ENCODE measurements at regions not wholly inside any gene's neighbourhood (a gene's known extent, or its start where the extent isn't known, plus 50 kb on each side); places are given as distances from the start of the nearest gene placed in this dataset.

DNA sequence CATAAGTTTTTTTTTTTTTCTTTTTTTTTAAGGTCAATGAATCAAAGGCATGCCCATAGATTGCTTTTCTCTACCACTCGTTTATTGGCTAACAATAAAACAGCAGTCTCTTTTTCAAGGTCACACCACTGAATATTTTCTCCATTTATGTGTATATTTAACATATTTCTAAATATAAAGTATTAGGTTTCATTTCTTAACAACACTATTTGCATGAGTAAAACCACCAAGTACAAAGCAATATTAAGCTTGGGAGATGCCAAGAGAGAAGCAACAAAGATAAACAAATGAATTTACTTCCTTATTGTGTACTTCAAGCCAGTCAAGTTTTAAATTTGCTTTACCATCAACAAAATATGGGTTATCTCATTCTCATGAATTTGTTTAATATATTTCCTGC, 708.9 kb upstream of the CCDC179 start:
- Histone ChIP-seq H3K4me3 (no peak overlapping the region), H3K27me3 (no peaks in the 10 kb centered on the region), H3K36me3 (replicated peaks in 1 of 2) (no peaks in the 10 kb centered on the region), H3K9me3 (replicated peaks in 1 of 3) (no peaks in the 10 kb centered on the region), H3K4me1 (replicated peaks in 1 of 2) (no peaks in the 10 kb centered on the region), H3K27ac (no peak overlapping the region)
- intact Hi-C loops (cut with DNase I): no loop called here
- DNase-seq: no peak
- WGBS, 4 donors: 26 to 44% (median 36%) methylated on average over 1 of the region's 1 CpG
- TF ChIP-seq, protein P1, sequence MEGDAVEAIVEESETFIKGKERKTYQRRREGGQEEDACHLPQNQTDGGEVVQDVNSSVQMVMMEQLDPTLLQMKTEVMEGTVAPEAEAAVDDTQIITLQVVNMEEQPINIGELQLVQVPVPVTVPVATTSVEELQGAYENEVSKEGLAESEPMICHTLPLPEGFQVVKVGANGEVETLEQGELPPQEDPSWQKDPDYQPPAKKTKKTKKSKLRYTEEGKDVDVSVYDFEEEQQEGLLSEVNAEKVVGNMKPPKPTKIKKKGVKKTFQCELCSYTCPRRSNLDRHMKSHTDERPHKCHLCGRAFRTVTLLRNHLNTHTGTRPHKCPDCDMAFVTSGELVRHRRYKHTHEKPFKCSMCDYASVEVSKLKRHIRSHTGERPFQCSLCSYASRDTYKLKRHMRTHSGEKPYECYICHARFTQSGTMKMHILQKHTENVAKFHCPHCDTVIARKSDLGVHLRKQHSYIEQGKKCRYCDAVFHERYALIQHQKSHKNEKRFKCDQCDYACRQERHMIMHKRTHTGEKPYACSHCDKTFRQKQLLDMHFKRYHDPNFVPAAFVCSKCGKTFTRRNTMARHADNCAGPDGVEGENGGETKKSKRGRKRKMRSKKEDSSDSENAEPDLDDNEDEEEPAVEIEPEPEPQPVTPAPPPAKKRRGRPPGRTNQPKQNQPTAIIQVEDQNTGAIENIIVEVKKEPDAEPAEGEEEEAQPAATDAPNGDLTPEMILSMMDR (IDR thresholded peaks at IDR 0.05): no peak
- TF ChIP-seq POLR2A (IDR thresholded peaks at IDR 0.05): no peak

DNA sequence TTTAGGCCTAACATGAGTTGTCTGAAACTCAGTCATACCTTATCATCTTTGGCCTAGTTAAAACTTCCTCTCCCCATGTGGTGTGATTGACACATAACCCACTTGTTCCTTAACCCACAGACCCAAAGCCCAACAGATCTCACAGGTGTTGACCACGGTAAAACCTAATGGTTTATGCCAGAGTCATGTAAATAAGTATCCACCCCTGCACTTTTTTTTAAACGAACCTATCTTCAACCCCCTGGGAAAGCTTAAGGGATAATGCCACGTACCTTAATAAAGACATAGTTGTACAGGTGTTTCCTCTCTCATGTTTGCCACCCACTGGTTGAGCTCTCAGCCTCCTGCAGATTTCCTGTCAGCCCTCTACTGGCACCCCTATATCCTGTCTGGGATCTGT, 709.3 kb upstream of the CCDC179 start:
- H3K36me3 ChIP-seq (replicated peaks in 1 of 2): no peaks in the 10 kb centered on the region
- TF ChIP-seq POLR2A (IDR thresholded peaks at IDR 0.05): no peak
- no peaks in the 10 kb centered on the region for H3K9me3 ChIP-seq (replicated peaks in 1 of 3)
- no peaks in the 10 kb centered on the region for H3K27me3 ChIP-seq
- intact Hi-C loops (cut with DNase I): no loop called here
- H3K4me1 ChIP-seq (replicated peaks in 1 of 2): no peaks in the 10 kb centered on the region
- 57 to 74% (median 70%) methylated on average over 3 of the region's 3 CpGs for WGBS, 4 donors
- no peak for DNase-seq
- H3K4me3 ChIP-seq: no peak overlapping the region
- no peak overlapping the region for H3K27ac ChIP-seq

DNA sequence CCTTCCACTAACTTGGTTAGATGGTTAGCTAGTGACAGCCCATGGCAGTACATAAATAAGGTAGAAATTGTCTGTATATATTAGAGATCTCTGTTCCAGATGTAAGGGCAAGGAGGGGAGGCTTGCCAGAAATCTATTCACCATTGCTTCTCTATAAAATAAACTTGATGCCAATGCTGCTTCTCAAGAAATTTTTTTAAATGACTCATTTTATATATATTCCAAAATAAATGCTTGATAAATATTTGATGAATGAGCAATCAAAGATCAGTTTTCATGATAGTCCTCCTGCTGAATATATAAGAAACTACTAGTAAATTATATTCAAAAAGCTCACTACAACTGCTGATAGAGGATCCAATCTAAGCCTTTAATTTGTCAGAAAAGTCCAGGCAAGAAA, 710.6 kb upstream of the CCDC179 start:
- intact Hi-C loops (cut with DNase I): no loop called here
- Histone ChIP-seq H3K4me3 (no peak overlapping the region), H3K9me3 (replicated peaks in 1 of 3) (no peaks in the 10 kb centered on the region), H3K4me1 (replicated peaks in 1 of 2) (no peaks in the 10 kb centered on the region), H3K36me3 (replicated peaks in 1 of 2) (no peaks in the 10 kb centered on the region), H3K27me3 (no peaks in the 10 kb centered on the region), H3K27ac (no peak overlapping the region)
- no peak for DNase-seq
- TF ChIP-seq POLR2A (IDR thresholded peaks at IDR 0.05): no peak
- TF ChIP-seq, protein P1 (IDR thresholded peaks at IDR 0.05): no peak

DNA sequence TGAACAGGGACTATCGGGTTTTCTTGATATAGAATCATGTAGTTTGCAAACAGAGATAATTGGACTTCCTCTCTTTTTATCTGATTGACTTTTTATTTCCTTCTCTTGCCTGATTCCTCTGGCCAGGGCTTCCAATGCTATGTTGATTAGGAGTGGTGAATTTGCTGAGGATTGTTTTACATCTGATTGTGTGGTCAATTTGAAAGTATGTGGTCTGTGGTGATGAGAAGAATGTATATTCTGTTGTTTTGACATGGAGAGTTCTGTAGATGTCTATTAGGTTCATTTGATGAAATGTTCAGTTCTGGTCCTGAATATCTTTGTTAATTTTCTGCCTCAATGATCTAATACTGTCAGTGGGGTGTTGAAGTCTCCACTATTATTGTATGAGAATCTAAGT, 713.2 kb upstream of the CCDC179 start:
- intact Hi-C loops (cut with DNase I): no loop called here
- no peaks in the 10 kb centered on the region for H3K4me1 ChIP-seq (replicated peaks in 1 of 2)
- no peaks in the 10 kb centered on the region for H3K9me3 ChIP-seq (replicated peaks in 1 of 3)
- DNase-seq: no peak
- no peaks in the 10 kb centered on the region for H3K36me3 ChIP-seq (replicated peaks in 1 of 2)
- 67 to 84% (median 75%) methylated on average over 1 of the region's 1 CpG for WGBS, 4 donors
- H3K4me3 ChIP-seq: no peak overlapping the region
- TF ChIP-seq POLR2A (IDR thresholded peaks at IDR 0.05): no peak
- TF ChIP-seq, protein P1 (IDR thresholded peaks at IDR 0.05): no peak
- H3K27ac ChIP-seq: no peak overlapping the region
- no peaks in the 10 kb centered on the region for H3K27me3 ChIP-seq

- intact Hi-C loops (cut with DNase I): no loop called here
- Histone ChIP-seq H3K36me3 (replicated peaks in 1 of 2) (no peaks in the 10 kb centered on the region), H3K9me3 (replicated peaks in 1 of 3) (no peaks in the 10 kb centered on the region), H3K4me1 (replicated peaks in 1 of 2) (no peaks in the 10 kb centered on the region), H3K4me3 (no peak overlapping the region), H3K27me3 (no peaks in the 10 kb centered on the region), H3K27ac (no peak overlapping the region)
- WGBS, 4 donors: 61 to 89% (median 74%) methylated on average over 3 of the region's 3 CpGs
- no peak for TF ChIP-seq POLR2A (IDR thresholded peaks at IDR 0.05)
- TF ChIP-seq, protein P1 (IDR thresholded peaks at IDR 0.05): no peak
- no peak for DNase-seq
These were observed 713.9 kb upstream of the CCDC179 start for GRCh38 chr11:23574149-23574548.
